A549 (cell line): ENCODE measurements at regions not wholly inside any gene's neighbourhood (a gene's known extent, or its start where the extent isn't known, plus 50 kb on each side); places are given as distances from the start of the nearest gene placed in this dataset.

Source experiments
- ESRRA ChIP-seq: fragments of 150-350 bp; IDR thresholded peaks from 2 replicates; pipeline ENCODE4 v1.6.1; 2014; ENCODE audit warnings: mild to moderate bottlenecking, low read length, borderline replicate concordance
- HOXB5 ChIP-seq: fragments of 250-450 bp; sonication (Bioruptor Pico); IDR thresholded peaks from 2 replicates; pipeline ENCODE4 v1.5.0; 2020; ENCODE audit warnings: mild to moderate bottlenecking, moderate library complexity
- KDM1A ChIP-seq: fragments of 200-600 bp; sonication (generic); IDR thresholded peaks from 2 replicates; pipeline ENCODE4 v1.6.1; 2016; ENCODE audit warnings: low read depth, mild to moderate bottlenecking
- POLR2A ChIP-seq: IDR thresholded peaks from 2 replicates; pipeline ENCODE4 v1.6.1; 2012; ENCODE audit warnings: mild to moderate bottlenecking, low read length
- TF ChIP-seq, protein P1 (sequence below): fragments of >200 bp; sonication (Bioruptor Twin); formaldehyde crosslinking; IDR thresholded peaks from 3 replicates; pipeline ENCODE4 v1.5.1; 2016

DNA sequence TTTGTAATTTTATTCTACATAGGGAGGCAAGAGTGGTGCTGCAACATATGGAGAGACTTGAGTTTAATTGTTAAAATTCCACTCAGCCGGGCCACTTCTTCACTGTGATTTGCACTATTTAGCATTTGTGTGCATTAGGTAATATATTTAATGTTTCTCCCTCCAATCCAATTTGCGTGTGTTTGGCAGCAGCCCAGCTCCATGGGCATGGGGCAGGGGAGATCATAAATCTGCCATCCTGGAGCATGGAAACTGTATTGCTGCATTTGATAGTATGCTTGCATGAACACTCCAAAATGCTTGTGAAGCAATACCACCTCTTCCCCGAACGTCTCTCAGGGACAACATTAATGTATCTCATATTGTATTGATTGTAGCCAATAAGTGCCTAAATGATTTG lies 339.1 kb upstream of the RBFOX1 start:
- TF ChIP-seq POLR2A: no peak
- TF ChIP-seq ESRRA: no peak
- no peak for TF ChIP-seq KDM1A
- TF ChIP-seq, protein P1, sequence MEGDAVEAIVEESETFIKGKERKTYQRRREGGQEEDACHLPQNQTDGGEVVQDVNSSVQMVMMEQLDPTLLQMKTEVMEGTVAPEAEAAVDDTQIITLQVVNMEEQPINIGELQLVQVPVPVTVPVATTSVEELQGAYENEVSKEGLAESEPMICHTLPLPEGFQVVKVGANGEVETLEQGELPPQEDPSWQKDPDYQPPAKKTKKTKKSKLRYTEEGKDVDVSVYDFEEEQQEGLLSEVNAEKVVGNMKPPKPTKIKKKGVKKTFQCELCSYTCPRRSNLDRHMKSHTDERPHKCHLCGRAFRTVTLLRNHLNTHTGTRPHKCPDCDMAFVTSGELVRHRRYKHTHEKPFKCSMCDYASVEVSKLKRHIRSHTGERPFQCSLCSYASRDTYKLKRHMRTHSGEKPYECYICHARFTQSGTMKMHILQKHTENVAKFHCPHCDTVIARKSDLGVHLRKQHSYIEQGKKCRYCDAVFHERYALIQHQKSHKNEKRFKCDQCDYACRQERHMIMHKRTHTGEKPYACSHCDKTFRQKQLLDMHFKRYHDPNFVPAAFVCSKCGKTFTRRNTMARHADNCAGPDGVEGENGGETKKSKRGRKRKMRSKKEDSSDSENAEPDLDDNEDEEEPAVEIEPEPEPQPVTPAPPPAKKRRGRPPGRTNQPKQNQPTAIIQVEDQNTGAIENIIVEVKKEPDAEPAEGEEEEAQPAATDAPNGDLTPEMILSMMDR: no peak
- TF ChIP-seq HOXB5 (CRISPR knock-in tag): no peak
